HG02943 (cell line): ENCODE measurements at regions not wholly inside any gene's neighbourhood (a gene's known extent, or its start where the extent isn't known, plus 50 kb on each side); places are given as distances from the start of the nearest gene placed in this dataset.
A peak's percentile ranks its signal among the peaks of the same experiment; 100 is the strongest.
"Not testable (repeated sequence)": the region's sequence is repeated elsewhere in the genome, so short reads cannot be mapped to it uniquely, and the experiment has no call there.

Experiments used
- ATAC-seq: cut with Tn5 transposase; IDR thresholded peaks from one replicate; pipeline ENCODE4 v1.9.1; 2021; ENCODE audit warnings: mild to moderate bottlenecking, low read depth, moderate library complexity; ENCODE audit not compliant: unreplicated experiment

DNA sequence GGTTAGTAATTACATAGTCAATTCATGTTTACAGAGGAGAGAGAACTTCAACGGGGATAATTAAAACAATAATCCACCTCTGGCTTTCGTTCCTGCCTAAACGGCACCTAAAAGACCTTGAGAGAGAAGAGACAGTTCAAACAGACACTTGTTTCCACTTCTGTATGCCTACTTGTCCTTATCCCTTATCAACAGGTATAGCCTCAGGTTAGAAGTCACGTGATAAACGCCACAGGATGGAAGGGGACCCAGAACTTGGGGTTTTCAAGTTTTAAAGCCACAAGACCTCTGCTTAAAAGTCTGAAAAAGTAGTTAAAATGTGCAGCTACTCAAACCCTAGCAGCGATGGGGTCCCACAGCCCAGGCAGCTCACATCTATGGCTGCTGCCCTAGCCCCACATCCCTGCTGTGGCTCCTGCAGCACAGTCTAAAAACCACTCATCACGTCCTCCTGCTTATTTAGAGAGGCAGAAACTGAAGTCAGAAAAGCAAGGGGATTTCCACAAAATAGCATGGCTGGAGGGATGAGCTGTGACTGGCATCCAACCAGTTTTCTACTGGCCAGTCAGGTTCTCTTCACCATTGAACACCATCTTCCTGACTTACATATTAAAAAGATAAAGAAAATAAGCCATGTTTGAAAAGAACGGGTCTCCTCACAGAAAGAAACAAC is 51.2 kb upstream of the SEC16B start:
- no peak for ATAC-seq

GRCh38 chr1:178021950-178022349 is 52.1 kb upstream of the SEC16B start:
- no peak for ATAC-seq

- no peak for ATAC-seq
Measured at GRCh38 chr1:178023181-178023618, 53.3 kb upstream of the SEC16B start.

- ATAC-seq: no peak
Measured at GRCh38 chr1:178024504-178024903, 54.6 kb upstream of the SEC16B start.

GRCh38 chr1:178025613-178026356 is 55.9 kb upstream of the SEC16B start:
- no peak for ATAC-seq

DNA sequence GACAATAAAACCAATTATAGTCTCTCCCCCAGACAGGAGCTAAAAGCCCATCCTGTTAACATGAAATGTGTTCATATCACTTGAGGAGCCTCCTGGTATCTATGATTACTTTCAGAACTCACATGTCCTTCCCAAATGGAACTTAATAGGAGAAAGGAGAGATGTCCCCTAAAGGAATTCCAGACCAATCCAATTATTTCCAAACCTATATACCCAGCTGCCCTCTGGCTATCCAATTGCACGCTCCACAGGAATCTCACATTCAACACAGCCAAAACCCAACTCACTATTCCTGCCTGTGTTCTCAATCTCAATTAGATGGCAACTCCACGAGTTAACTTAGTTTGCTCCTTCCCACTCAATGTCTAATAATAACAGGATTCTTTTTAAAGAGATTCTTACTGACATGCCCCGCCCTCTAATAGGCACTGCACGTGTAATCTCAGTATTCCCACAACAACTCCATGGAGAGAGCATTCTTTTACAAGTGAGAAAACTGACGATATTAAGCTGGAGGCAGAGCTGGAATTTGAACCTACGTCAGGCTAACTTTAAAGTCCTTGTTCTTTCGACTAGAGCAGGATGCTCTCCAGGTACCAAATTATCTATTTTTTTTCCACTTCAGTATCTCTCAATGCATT is 59.1 kb upstream of the SEC16B start:
- no peak for ATAC-seq

DNA sequence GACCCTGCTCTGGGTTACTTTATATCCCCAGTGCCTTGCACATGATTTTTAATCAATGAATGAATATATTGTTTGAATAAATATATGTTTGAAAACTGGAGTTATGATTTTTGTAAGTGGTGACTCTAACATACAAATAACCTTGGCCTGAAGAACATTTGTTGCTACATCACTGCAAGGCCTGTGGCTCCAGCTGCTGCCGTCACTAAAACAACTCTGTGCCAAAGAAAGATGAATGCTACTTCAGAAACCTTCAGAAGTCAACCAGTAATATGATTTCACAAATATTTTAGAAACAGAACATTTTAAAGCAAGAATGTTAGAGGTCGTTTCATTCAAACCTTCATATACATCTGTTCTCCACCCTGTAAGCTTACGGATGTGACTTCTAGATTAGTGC is 60.6 kb upstream of the SEC16B start:
- no peak for ATAC-seq

DNA sequence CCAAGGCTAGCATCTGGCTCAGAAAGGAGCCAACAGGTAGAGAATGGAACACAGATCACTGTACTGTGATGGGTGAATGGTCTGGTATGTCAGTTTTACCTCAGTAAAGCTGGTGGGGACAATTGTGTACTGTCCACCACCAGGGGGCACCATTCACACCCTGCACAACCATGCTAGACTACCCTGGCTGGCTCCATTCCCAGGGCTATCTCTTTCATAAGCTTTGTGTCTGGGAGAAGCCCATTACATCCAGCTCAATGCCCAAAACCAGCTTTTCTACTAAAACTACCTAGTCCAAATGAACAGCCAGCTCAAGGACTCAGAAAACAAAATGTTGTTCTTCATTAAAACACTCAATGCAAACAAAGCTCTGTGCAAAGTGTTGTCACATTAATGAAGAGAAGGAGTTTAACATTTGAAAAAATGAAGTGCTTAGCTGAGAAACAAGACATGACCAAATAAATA is 62.0 kb upstream of the RASAL2 start:
- ATAC-seq: peak; percentile 90

DNA sequence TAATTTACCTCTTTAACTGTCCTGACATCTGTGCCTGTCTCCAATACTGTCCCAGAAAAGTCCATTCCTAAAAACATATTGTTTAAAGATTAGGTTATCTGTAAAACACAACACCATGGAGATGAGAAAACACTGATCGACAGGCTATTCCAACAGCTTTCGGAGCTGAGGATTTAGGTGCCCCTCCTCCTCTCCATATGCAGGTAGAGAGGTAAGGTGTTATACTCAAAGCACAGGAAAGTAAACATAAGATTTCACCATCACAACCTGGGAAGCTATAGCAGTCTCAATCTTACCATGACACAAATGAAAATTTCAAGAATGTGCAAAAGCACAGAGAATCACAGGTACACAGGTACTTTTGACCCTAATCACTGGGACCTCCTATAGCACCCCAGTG is 60.9 kb upstream of the RASAL2 start:
- ATAC-seq: no peak

GRCh38 chr1:178034676-178035075 is 59.2 kb upstream of the RASAL2 start:
- no peak for ATAC-seq

- ATAC-seq: no peak
Measured at GRCh38 chr1:178036090-178036489, 57.8 kb upstream of the RASAL2 start.

DNA sequence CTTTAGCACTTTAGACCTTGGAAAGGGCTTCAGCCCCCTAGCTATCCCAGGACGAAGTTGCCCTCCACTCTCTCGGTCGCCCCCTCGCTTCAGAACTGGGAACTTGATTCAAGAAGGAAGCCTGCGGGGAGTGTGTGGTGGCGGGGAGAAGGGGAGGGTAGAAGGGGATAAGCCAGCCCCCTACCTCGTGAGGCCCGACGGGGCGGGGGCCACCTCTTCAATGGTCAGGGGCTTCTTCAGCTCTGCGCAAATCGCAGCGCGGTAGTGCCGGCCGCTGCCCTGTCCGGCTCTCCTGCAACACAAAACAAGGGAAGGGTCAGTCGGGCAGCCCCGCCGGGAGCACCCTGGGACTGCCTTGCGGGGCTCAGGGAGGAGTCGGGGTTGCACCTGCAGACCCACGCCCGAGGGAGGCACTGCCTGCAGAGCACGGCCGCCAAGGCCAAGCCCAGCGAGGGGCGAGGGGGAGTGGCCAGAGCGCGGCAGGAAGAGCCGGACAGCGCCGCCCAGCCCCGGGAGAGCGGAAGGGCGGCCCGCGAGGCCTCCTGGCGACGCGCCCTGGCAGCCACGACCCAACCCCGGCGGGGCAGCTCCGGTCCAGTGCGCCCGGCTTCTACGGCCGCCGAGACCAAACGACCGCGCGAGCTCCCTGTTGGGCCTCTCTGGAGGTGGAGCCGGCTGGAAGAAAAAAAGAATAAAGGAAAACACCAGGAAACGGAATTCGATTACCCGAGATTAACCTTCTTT is 56.2 kb upstream of the RASAL2 start:
- no peak for ATAC-seq

DNA sequence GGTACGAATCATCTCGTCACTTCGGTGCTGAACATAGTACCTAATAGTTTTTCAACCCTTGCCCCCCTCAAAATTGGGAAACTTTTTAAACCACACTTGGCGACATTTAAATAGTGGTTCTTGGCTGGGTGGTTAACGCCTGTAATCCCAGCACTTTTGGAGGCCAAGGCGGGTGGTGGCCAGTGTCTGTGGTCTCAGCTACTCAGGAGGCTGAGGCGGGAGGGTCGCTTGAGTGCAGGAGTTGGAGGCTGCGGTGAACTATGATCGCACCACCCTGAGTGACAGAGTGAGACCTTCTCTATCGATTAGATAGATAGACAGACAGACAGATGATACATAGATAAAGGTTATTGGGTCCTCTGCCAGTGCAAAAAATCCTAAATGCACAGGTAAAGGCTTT is 55.5 kb upstream of the RASAL2 start:
- ATAC-seq: no peak

- ATAC-seq: no peak
Measured at GRCh38 chr1:178039891-178040290, 54.0 kb upstream of the RASAL2 start.

DNA sequence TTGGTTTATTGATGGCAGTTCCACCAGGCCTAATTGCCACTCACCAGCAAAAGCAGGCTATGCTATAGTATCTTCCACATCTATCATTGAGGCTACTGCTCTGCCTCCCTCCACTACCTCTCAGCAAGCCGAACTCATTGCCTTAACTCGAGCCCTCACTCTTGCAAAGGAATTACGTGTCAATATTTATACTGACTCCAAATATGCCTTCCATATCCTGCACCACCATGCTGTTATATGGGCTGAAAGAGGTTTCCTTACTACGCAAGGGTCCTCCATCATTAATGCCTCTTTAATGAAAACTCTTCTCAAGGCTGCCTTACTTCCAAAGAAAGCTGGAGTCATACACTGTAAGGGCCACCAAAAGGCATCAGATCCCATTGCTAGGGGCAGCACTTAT is 50.0 kb upstream of the RASAL2 start:
- not testable (repeated sequence) for ATAC-seq
